ENCODE measurements at regions not wholly inside any gene's neighbourhood (a gene's known extent, or its start where the extent isn't known, plus 50 kb on each side); places are given as distances from the start of the nearest gene placed in this dataset.

DNA sequence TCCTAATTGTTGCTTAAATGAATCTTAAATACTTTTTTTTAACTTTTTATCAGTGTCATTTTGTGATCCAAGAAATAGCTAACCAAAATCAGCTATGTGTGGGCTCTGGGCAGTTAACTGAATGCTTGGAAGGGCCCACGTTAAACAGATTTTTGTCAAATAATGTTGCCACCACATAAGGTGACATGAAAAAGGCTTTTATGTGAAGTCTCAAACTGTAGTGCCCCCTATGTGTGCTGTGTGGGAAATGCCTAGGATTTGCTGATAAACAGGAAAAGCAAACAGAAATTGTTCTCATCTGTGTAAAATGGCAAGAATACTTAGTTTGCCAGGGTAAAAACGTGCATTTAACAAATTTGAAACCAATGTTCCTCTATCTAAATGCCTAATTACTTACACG, 242.2 kb downstream of the ZNF516 start:
- no peak for DNase-seq

DNA sequence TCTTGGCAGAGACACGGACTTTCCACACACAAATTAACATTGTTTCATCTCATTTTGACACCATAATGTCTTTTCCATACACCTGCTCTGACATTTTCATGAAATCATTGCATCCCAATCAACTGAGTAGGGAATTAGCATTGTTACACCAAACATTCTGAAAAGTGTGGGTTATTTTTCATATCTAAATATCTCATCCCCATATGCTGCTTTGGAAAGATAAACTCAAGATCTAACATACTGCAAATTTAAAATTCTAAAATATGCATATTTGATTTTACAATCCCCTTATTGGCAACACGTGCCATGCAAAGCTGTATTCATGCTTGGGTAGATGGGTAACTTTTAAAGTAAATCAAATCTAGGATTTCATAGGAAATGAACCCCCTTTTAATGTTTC, 242.9 kb downstream of the ZNF516 start:
- DNase-seq, result no peak

DNA sequence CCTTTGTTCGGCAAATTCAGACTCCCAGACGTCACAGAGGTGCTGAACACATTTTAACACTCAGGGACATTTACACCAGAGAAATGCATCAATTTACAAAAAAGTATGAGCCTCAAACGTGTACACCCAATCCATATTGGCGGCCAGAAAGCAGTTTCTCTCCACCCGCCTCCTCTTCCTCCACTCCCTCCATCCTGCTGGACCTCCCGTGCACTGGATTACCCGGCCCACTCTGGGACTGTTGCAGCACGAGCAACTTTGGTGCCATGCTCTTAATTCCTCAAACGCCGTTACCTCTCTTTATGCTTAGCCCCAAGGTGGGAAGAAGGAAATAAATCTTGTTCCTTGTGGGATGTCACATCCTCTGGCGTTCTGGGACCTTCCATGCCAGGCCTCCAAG, 243.4 kb downstream of the ZNF516 start:
- DNase-seq, result no peak

DNA sequence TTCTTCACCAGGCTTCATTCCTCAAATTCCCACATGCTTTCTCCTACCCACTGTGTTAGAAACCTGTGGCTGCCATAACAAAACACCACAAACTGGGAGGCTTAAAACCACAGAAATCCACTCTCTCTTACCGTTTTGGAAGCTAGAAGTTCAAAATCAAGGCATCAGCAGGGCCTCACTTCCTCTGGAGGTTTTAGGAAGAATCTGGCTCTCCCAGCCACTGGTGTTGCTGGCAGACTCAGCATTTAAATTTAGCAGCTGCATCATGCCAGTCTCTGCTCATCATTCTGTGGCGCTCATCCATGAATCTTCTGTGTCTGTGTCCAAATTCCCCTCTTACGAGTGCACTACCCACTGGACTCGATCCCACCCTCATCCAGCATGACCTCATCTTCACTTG, 248.5 kb downstream of the ZNF516 start:
- DNase-seq, result no peak

DNA sequence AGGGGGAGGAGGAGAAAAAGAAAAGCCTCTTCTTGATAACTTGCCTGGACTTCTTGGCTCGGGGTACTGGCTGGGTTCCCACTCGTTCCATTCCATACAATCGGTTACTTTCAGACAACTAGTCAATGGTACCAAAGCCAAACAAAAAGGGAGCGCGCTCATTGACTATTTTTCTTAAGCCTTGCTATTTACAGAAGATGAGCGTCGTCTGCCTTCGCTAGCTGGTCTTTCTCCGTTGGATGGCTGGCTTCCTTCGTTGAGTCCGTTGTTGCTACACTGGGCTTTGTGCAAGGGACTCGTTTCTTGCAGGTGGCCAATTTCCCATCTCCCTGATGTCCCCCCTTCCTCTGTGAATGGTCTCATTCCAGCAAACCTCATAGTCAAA, 260.4 kb downstream of the ZNF516 start:
- DNase-seq, result no peak

DNA sequence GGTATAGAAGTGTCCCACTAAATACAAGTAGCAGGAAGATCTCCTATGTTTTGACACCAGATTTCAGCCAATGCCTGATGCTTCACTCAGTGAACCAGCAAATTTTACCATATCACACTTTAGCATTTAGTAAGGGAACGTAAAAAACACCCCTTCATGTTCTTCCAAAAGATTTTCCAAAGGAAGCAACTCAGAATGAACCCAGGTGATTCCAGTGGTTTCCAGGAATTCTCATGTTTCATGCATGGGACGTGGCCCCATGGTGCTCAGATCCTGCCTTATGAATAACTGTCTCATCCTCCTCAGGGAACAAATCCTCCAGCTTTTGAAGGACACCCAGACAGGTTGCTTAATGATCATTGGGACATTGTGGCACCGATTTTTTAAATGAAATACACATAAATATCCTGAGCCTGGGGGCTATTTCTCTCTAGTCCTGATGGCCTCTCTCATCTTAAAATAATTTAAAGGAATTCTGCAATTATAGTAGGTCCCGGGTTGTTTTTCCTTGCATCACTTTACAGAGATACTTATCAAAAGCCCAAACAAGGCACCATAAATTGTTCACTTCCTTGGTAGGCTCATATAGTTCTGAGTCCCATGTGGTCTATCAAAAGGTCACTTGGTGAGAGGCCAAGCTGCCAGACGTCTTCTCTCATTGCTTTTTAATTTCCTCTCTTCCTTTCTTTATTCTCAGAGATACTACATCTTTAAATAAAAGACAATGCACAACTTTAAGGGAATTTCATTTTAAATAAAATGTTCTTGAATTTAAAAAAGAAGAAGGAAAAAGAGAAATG, 261.0 kb downstream of the ZNF516 start:
- no peak for DNase-seq

DNA sequence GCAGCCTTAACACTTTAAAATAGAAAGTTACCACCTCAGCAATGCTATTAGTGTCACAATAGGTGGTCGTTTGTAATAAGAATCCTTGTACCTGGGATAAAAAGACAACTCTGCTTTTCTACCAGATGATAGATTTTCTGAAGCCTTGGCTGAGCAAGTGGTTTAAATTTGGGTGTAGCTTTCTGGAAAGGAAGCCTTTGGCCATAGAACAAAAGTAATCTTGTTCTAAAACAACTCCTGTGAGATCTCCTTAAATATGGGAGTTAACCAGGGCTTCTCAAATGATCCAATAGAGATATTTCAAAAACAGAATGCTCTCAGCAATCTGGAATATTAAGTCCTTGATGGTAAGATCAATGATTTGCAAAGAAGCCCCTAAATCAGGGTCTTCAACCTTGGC, 261.6 kb downstream of the ZNF516 start:
- DNase-seq, result no peak

DNA sequence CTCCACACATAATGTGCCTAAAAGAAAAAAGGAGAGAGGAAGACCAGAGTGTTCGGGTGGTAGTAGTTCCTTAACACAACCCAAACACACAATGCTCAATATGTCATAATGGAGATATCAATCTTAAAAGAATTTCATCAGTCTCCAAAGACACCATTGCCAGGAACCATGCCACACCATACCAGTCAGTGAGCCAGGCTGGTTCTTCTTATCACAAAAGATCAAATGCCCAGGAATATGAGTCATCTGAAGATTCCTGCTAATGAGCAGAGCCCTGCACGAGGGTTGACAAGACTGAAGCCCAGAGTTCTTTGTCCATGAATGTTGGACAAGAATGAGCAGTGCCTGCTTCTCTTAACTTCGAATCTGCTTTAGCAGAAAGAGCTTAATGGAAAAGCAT, 262.3 kb downstream of the ZNF516 start:
- no peak for DNase-seq

DNA sequence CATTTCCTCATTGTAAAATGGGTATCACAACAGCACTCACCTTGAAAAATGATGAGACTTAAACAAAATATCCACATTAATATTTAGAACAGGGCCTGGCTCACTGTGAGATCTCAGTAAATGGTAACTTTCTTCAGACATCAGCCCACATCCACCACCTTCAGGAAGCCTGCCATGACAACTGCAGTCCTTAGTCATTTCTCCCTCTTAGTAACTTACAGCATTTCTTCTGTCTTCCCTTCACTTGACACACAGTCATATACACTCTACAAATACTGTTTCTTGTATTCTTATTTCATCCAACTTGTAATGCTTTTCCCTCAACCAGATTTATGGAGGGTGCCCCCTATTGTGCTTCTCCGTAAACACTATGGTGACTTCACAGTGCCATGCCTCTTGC, 263.0 kb downstream of the ZNF516 start:
- DNase-seq, result no peak

DNA sequence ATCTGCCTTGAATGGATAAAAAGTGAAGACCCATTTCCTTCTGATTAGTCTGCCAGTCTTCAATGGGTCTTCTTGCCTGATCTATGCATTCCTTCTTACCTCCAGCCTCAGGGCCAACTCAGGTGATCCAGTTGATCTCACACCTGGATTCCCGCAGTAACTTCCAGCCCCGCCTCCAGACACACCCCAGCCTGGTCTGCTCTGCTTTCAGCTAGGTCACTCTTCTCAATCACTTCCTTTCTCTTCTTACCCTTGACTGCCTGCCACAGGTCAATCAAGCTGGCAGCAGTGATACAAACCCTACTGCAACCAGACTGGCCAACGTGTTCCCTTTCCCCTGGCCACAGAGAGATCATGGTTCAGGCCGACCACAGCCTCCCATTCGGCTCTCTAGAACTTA, 263.6 kb downstream of the ZNF516 start:
- no peak for DNase-seq

DNA sequence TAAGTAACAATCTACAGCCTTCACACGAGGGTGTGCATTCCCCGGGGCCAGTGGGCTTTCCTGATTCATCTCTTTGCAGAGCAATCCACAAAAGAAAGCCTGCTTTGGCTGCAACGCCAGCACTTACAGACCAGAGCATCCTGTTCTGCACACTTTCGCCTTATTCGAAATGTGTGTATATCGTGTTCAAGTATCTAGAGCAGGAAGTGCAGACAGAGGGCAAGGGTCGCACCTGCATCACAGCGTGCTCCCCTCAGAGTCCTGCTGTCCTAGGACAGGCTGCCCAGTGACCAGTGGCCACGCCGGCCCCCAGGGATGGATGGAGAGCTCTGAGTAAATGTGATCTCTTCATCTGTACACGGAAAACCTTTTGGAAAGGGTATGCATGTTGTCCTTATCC, 264.3 kb downstream of the ZNF516 start:
- no peak for DNase-seq

DNA sequence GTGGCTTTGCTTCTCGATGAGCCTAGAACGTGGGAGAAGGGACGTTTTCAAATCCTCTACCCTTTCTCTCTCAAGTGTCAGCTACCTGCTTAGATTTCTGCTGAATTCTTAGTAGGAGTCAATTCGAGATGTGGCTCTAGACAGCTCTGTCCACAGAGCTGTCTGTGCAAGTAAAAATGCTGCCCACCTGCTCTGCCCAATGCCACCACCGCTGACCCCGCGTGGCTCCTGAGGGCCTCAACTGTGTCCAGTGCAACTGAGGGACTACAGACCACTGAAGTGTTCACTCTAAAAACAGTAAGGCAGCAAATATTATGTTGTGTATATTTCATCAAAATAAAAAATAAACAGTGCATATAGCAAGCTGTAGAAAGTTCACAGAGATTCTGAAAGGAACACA, 266.3 kb downstream of the ZNF516 start:
- DNase-seq, result no peak

DNA sequence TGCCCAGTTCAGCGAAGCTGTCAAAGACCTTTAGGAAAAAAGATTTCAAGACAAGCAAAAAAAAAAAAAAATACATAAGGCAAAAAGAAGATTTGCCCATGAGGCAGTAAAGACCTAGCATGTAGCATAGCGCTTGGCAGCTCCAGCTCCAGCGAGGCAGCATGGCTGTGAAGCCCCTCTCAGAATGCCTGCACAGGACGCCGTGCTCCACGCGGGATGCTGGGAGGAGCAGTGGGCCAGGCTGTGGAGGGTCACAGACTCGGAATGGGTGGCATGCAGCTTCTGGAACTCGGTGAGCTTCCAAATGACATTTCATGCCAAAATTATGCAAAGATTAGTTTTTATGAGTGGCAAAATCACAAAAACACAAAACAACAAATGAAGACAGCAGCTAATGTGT, 267.3 kb downstream of the ZNF516 start:
- no peak for DNase-seq

DNA sequence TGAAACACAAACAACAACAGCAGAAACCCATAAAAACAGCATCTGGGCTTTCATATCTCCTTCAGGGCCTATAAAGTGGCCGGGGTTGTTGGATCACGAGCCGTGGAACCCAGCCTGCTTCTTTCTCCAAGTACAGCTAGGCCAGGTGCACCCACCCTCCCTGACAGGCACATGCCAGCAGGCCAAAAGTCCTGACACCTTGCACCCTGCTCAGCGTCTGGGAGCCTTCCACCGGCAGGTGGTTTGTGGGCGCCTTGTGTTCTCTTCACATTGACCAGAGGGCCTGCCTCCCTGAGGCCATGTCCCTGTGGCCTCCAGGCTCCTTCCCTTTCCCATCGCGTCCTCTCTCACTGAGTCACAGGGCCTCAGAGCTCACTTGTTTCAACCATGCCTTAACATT, 271.6 kb downstream of the ZNF516 start:
- DNase-seq, result no peak

DNA sequence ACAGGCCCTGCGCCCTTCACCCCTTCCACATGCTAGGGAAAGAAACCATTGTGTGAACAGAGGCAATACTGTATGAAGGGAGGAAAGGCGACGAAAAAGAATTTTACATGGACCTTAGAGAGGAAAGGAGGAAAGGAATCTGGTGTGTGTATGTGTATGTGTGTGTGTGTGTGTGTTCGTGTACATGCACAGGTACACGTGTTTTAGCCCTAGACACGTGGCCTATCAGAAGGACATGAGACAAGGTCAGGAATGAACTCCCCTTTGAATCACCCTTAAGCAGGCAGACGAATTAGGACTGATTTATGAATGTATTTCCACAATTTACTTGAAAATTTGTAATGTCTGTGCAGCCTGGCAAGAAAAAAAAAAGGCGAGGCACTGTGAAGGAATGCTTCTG, 276.0 kb downstream of the ZNF516 start:
- no peak for DNase-seq

DNA sequence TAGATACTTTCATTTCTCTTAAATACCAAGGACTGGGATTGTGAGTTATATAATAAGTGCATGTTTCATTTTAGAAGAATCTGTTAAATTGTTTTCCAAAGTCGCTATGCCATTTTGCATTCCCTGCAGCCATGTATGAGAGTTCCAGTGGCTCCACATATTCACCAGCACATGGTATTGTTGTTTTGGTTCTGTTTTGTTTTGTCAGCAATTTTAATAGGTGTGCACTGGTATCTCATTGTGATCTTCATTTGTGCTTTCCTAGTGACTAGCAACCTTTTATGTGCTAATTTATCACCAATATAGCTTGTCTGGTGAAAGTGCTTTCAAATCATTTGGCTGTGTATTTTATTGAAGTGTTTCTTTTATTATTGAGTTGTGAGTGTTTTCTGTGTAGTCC, 278.9 kb downstream of the ZNF516 start:
- DNase-seq, result no peak

DNA sequence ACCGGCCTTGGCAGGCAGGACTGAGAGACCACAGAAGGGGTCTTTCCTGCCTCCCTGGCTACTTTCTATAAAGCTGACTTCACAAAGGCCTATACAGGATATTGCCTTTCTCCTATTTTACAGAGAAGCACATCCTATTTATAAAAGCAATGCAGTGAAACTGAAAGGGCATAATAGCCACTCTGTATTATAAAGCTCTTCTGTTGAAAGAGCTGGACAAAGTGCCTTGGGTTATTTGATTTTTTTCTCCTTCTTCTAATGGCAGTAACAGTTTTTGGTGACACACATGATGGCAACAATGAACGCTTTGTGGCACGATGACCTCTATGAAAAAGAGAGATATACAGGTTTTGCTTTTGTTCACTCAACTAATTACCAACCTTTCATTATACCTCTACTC, 281.1 kb downstream of the ZNF516 start:
- no peak for DNase-seq

DNA sequence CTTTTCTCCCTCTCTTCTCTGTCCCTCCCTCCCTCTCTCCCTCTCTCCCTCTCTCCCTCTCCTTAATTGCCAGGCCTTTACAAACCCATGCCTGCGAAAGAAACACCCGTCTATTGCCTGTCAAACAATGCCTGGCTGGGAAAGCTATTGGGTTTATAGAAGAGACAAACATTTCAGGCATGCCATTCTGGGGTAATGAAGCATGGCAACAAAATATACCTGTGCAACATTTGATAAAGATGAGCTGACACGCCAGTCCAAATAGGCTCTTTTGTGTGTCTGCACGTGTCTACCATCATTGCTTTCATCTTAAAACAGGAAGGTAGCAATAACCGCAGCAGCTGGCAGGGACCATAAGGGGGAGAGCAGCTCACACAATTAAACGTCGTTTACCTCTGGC, 282.1 kb downstream of the ZNF516 start:
- DNase-seq, result peak; percentile 31

DNA sequence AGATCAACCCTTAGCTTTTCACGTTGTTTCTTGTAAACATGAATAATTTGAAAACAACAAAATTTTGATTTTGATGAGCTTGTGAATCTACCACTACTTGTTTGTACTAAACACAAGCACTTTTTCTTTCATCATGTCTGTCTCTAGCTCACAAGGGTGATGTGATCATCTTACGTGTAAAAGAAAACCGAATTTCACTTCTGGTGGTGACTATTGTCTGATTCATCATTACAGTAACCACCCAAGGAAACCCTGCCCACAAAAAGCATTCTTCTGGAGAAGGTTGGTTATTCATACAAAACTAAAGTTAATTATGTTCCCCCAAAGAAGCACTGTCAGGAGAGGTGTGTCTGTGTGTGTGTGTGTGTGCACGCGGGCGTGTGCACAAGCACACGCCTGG, 285.4 kb downstream of the ZNF516 start:
- no peak for DNase-seq

DNA sequence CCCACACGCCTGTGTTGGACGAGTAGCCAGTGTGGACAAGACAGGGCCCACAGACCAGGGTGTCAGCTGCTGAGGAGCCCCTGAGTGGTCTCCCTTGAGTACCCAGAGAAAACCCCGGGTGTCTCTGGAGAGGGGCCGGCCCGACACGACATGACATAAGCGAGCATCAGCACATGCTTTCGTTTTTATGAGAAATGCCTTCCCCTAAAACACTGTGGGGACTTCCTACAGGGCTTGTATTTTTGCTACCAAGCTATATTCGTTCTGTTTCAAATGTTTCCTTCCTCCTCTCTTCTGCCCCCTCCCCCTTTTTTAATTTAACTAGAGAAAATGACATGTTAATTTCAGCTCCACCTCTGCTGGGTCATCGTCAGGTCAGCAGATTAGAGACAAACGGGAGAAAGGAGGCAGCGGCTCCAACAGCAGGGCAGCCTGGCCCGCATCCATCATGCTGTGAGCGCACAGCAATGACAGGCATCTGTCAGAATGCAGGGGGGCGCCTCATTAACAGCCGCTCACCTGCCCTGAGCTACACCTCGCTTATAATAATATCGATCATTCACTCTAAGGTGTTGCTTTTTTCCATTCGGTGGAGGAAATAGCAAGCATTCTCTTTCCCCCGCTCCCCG, 286.2 kb downstream of the ZNF516 start:
- no peak for DNase-seq

DNA sequence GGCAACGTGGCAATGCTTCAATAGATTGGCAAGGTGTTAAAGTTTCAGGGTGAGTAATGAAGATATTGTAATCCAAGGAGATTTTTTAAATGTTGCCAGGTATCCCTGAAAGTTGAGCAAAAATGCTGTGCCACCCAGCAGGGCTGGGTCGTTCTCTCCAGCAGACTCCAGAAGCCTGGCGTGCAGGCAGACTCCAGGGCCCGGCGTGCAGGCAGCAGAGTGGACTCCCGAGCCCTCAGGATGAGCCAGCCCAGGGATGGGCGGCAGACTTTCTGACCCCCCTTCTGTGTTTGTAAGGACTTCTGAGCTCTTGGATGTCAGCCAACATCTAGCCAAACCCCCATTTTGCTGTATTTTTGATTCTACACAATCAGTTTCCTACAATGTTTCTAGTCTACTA, 289.1 kb downstream of the ZNF516 start:
- no peak for DNase-seq

DNA sequence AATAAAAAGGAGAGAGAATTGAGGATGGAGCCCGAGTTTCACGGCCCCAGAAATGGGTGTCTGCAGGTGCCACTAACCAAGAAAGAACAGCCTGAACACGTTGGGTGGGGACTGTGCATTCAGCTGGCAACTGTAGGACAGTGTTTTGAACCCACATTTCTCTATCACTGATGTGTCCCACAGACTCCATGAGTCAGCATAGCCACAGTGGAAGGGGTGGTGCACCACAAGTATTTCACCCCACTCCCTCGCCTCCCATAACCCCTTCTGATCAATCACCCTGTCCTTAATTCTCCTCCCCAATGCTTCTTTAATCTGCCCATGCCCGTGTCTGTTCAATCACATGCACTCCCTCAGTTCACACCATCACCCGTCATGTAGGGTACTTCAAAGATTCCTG, 291.5 kb downstream of the ZNF516 start:
- DNase-seq, result no peak

DNA sequence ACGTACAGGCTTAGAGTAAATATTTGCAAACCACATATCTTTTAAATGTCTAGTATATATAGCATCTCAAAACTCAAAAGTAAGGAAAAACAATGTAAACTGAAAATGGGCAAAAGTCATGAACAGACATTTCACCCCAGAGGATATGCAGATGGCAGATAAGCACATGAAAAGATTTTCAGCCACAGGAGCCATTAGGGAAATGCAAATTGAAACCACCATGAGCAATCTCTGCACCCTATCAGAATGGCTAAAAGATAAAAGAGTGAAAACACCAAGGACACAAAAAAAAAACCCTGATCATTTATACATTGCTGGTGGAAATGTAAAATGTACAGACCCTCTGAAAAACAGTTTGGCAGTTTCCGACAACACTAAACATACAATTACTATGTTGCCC, 292.7 kb downstream of the ZNF516 start:
- DNase-seq, result no peak

DNA sequence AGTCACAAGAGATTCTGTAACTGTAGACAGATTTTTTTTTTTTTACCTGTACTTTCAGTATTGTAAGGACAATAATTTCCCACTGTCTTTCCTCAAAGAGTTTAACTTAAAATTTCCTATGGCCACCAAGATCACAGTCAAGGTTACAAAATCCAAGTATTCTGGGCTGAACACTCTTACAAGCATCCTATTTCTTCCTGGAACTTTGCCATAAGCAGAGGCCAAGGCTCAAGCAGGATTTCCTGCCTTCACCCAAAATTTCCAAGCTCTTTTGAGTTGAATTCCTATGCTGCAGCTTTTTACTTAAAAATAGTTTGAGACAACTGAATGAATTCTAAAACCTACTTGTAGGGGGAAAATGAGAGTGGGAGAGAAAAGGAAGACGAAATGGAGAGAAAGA, 299.4 kb downstream of the ZNF516 start:
- DNase-seq, result no peak

DNA sequence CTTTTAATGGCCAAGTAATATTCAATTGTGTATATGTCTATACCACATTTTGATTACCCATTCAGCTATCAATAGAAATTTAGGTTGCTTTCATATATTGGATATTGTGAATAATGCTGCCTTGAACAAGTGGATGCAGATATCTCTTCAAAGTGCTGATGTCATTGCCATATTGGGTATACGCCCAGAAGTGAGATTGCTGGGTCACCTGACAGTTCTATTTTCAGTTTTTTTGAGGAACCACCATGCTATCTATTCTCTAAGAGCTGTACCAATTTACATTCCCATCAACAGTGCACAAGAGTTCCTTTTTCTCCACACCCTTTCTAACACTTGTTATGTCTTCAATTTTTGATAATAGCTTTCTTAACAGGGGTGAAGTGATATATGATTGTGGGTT, 306.9 kb downstream of the ZNF516 start:
- no peak for DNase-seq
